PFSK-1 (cell line): ENCODE measurements at regions not wholly inside any gene's neighbourhood (a gene's known extent, or its start where the extent isn't known, plus 50 kb on each side); places are given as distances from the start of the nearest gene placed in this dataset.

ENCODE experiments used
- FOXP2 ChIP-seq: optimal IDR thresholded peaks from 2 replicates; pipeline ENCODE3; 2011; ENCODE audit warnings: borderline replicate concordance, control low read depth, inconsistent platforms; ENCODE audit not compliant: insufficient read depth; ENCODE audit errors: extremely low read length, extremely low read depth
- POLR2AphosphoS5 ChIP-seq: IDR thresholded peaks from 2 replicates; pipeline ENCODE4 v1.6.1; 2012; ENCODE audit warnings: low read depth, mild to moderate bottlenecking, control low read depth, low read length, moderate library complexity
- TAF1 ChIP-seq: IDR thresholded peaks from 2 replicates; pipeline ENCODE4 v1.6.1; 2012; ENCODE audit warnings: low read length, control low read depth, borderline replicate concordance; ENCODE audit not compliant: insufficient read depth
- TF ChIP-seq, protein P1 (sequence below), 2 experiments: IDR thresholded peaks; 2 replicates each; pipeline versions ENCODE4 v1.6.1 to v1.8.0; 2011 to 2012; ENCODE audit warnings: low read depth in 2 of 2, low read length in 2 of 2, control low read depth in 1 of 2, inconsistent platforms in 1 of 2, mild to moderate bottlenecking in 1 of 2, moderate library complexity in 1 of 2; ENCODE audit not compliant: insufficient read depth in 1 of 2

DNA sequence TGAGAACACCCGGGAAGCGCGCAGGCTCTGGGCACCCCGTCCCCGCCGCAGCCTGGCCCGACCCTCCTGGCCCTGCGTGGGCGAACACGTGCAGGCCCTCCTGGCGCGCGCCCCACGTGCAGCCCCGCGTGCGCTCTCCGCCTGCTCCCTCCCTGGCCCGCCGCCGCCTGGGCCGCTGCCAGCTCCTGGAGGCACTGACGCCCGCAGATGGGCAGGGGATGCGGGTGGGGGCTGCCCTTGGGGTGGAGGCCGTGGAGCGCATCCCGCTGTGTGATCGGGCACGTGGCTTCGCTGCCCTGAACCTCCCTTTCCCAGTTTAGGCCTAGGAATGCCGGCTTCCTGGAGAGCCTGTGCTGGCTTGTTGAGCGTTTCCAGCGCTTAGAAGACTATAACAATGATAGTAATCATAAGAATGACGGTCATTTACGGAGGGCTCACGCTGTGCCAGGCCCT is 104.6 kb upstream of the SLC6A6 start:
- TF ChIP-seq TAF1, result no peak
- TF ChIP-seq POLR2AphosphoS5, result no peak
- no peak for TF ChIP-seq FOXP2
- TF ChIP-seq, protein P1, sequence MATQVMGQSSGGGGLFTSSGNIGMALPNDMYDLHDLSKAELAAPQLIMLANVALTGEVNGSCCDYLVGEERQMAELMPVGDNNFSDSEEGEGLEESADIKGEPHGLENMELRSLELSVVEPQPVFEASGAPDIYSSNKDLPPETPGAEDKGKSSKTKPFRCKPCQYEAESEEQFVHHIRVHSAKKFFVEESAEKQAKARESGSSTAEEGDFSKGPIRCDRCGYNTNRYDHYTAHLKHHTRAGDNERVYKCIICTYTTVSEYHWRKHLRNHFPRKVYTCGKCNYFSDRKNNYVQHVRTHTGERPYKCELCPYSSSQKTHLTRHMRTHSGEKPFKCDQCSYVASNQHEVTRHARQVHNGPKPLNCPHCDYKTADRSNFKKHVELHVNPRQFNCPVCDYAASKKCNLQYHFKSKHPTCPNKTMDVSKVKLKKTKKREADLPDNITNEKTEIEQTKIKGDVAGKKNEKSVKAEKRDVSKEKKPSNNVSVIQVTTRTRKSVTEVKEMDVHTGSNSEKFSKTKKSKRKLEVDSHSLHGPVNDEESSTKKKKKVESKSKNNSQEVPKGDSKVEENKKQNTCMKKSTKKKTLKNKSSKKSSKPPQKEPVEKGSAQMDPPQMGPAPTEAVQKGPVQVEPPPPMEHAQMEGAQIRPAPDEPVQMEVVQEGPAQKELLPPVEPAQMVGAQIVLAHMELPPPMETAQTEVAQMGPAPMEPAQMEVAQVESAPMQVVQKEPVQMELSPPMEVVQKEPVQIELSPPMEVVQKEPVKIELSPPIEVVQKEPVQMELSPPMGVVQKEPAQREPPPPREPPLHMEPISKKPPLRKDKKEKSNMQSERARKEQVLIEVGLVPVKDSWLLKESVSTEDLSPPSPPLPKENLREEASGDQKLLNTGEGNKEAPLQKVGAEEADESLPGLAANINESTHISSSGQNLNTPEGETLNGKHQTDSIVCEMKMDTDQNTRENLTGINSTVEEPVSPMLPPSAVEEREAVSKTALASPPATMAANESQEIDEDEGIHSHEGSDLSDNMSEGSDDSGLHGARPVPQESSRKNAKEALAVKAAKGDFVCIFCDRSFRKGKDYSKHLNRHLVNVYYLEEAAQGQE (IDR thresholded peaks at IDR 0.05; ENCODE audit: insufficient read depth in 1 of 2, low read depth in 2 of 2, low read length in 2 of 2), result no peak
